Psoas muscle (tissue), 7 donors: ENCODE measurements at regions not wholly inside any gene's neighbourhood (a gene's known extent, or its start where the extent isn't known, plus 50 kb on each side); places are given as distances from the start of the nearest gene placed in this dataset.

Experiments
- ATAC-seq, 4 donors: fragments of 200-7000 bp; cut with Tn5 transposase; one replicate each; pipeline ENCODE4 v1.9.1; 2020; ENCODE audit warnings: moderate library complexity in 3 of 4, mild to moderate bottlenecking in 2 of 4
- DNase-seq, 2 donors: peaks; one replicate each; pipeline ENCODE4 v3.0.0-alpha.2; 2020
- H3K27ac ChIP-seq: fragments of 200-600 bp; one replicate; pipeline ENCODE4 v1.8.0; 2022
- H3K27me3 ChIP-seq, 3 donors: fragments of 200-600 bp in 1 of 3; one replicate each; pipeline versions ENCODE4 v1.6.1 to v1.8.0; 2013 to 2022; ENCODE audit warnings: low read length in 2 of 3, mild to moderate bottlenecking in 2 of 3, moderate library complexity in 1 of 3; ENCODE audit not compliant: insufficient read depth in 3 of 3
- H3K36me3 ChIP-seq, 2 donors: fragments of 200-600 bp in 1 of 2; one replicate each; pipeline versions ENCODE4 v1.6.1 to v1.8.0; 2013 to 2022; ENCODE audit warnings: low read depth in 1 of 2, mild to moderate bottlenecking in 1 of 2, moderate library complexity in 1 of 2; ENCODE audit not compliant: insufficient read depth in 1 of 2
- H3K4me1 ChIP-seq: fragments of 200-600 bp; one replicate; pipeline ENCODE4 v1.8.0; 2022
- H3K4me3 ChIP-seq: fragments of 200-600 bp; one replicate; pipeline ENCODE4 v1.8.0; 2022; ENCODE audit warnings: mild to moderate bottlenecking
- H3K9me3 ChIP-seq: fragments of 200-600 bp; one replicate; pipeline ENCODE4 v1.8.0; 2022
- CTCF ChIP-seq: fragments of 200-600 bp; IDR thresholded peaks from one replicate; pipeline ENCODE4 v1.8.0; 2022; ENCODE audit warnings: antibody characterized with exemption
- WGBS, 3 donors: extraction: QIAGEN DNeasy Blood & Tissue Kit; methylation state at CpG; one replicate each; pipeline versions ENCODE4 v1.1.6 to v1.1.7; 2013; 5-methylcytosine and 5-hydroxymethylcytosine counted together
- intact Hi-C, 2 donors: fragments of 100-400 bp; cut with DNase I; formaldehyde crosslinking; loops; one replicate each; pipeline versions ENCODE4 v1.11.0 to v1.14.2; 2022
- donor health status: healthy with polysubstance abuse.
- donor health status: DM: no; HTN: no; CAD: no; lungs with moderate emphysema.
- donor health status: Bipolar disorder and iron deficiency.
- donor health status: healthy.
- donor health status: DM: yes; HTN: yes; CAD: no.
- donor health status: DM: no; HTN: no; CAD: no.
- donor health status: DM: yes; HTN: yes; CAD: no.

- no peaks in the 10 kb centered on the region for H3K9me3 ChIP-seq
- no peaks in the 10 kb centered on the region for H3K36me3 ChIP-seq
- no peak overlapping the region for H3K4me3 ChIP-seq
- intact Hi-C loops = no loop called here
- ATAC-seq (no peak), DNase-seq (no peak)
- H3K27ac ChIP-seq = no peak overlapping the region
- WGBS, 3 donors = 87 to 96% (median 93%) methylated on average over 2 of the region's 2 CpGs
- H3K4me1 ChIP-seq = no peaks in the 10 kb centered on the region
- H3K27me3 ChIP-seq = no peaks in the 10 kb centered on the region
- TF ChIP-seq CTCF = no peak
Observed at GRCh38 chr18:38368246-38368645, 802.6 kb upstream of the CELF4 start.

- Histone ChIP-seq H3K9me3 (no peaks in the 10 kb centered on the region), H3K27ac (no peak overlapping the region), H3K27me3 (no peaks in the 10 kb centered on the region), H3K4me3 (no peak overlapping the region), H3K36me3 (no peaks in the 10 kb centered on the region), H3K4me1 (no peaks in the 10 kb centered on the region)
- ATAC-seq (no peak), DNase-seq (no peak)
- intact Hi-C loops = no loop called here
- TF ChIP-seq CTCF = no peak
- 76 to 82% (median 78%) methylated on average over 1 of the region's 1 CpG for WGBS, 3 donors
Observed at GRCh38 chr18:38367473-38367872, 801.9 kb upstream of the CELF4 start.

GRCh38 chr18:38362286-38362792 lies 796.7 kb upstream of the CELF4 start:
- Histone ChIP-seq H3K4me1 (no peaks in the 10 kb centered on the region), H3K27ac (no peak overlapping the region), H3K4me3 (no peak overlapping the region), H3K27me3 (no peaks in the 10 kb centered on the region), H3K36me3 (no peaks in the 10 kb centered on the region), H3K9me3 (no peaks in the 10 kb centered on the region)
- ATAC-seq = no peak
- 61 to 74% (median 72%) methylated on average over 2 of the region's 2 CpGs for WGBS, 3 donors
- TF ChIP-seq CTCF = no peak
- intact Hi-C loops = no loop called here
- no peak for DNase-seq

- TF ChIP-seq CTCF = no peak
- H3K36me3 ChIP-seq = no peaks in the 10 kb centered on the region
- DNase-seq (no peak), ATAC-seq (no peak)
- no peaks in the 10 kb centered on the region for H3K9me3 ChIP-seq
- H3K27ac ChIP-seq = no peak overlapping the region
- WGBS, 3 donors = 74 to 76% (median 75%) methylated on average over 11 of the region's 11 CpGs
- no peaks in the 10 kb centered on the region for H3K27me3 ChIP-seq
- intact Hi-C loops = no loop called here
- no peaks in the 10 kb centered on the region for H3K4me1 ChIP-seq
- H3K4me3 ChIP-seq = no peak overlapping the region
Observed at GRCh38 chr18:38358805-38359657, 793.4 kb upstream of the CELF4 start.

- Histone ChIP-seq H3K36me3 (no peaks in the 10 kb centered on the region), H3K9me3 (no peaks in the 10 kb centered on the region), H3K27ac (no peak overlapping the region), H3K4me1 (no peaks in the 10 kb centered on the region), H3K4me3 (no peak overlapping the region), H3K27me3 (no peaks in the 10 kb centered on the region)
- ATAC-seq (no peak), DNase-seq (no peak)
- TF ChIP-seq CTCF = no peak
- intact Hi-C loops = no loop called here
Observed at GRCh38 chr18:38353149-38353548, 787.6 kb upstream of the CELF4 start.
